ENCODE measurements at regions not wholly inside any gene's neighbourhood (a gene's known extent, or its start where the extent isn't known, plus 50 kb on each side); places are given as distances from the start of the nearest gene placed in this dataset.

DNA sequence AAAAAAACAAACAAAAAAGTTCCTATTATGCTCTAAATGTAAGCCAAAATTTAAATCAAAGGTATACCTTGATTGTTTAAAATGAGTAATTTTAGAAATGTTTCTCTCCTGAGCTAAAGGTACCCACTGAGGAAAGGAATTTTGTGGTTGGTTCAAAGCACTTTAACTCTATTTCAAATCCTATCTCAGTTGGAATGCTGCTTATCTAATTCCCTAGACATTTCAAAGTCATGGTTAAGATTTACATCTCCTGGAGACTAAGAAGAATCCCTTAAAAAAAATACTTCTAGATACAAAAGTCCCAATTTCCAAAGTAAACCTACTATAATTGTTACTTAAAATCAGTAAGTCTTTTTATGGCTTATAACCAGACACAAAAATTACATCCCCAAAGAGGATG, 830.7 kb downstream of the GRID1 start:
- H3K4me3 ChIP-seq (ENCODE audit: low read depth, low read length): no peak overlapping the region
- no peak for TF ChIP-seq CTCF (IDR thresholded peaks at IDR 0.05; ENCODE audit: insufficient read depth, low read length, missing control alignments)
- CTCF ChIA-PET: no interaction called here
- POLR2A ChIA-PET: no interaction called here
- DNase-seq (ENCODE audit: low read depth, low spot score): no peak

GRCh38 chr10:85537561-85537960, 829.0 kb downstream of the GRID1 start:
- ChIA-PET POLR2A (no interaction called here), CTCF (no interaction called here)
- TF ChIP-seq CTCF (IDR thresholded peaks at IDR 0.05; ENCODE audit: insufficient read depth, low read length, missing control alignments): no peak
- no peak overlapping the region for H3K4me3 ChIP-seq (ENCODE audit: low read depth, low read length)
- DNase-seq (ENCODE audit: low read depth, low spot score): no peak

DNA sequence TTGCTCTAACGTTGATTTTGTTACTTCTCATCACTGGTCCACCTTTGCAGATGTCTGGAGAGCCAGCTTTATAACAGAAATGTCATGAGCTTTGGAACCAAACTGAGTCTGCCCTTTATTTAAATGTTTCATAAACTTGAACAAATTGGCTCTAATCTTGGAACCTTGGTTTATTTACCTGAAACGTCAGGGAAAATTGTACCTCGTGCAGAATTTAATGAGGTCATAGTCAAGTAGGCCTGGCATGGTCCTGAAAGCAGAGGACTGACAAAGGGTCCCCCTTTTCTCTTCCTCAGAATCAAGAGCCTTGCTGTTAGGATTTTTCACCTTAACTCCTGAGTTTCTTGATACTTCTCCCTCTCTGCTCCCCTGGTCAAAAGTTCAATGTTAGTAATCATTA, 828.0 kb downstream of the GRID1 start:
- no peak overlapping the region for H3K4me3 ChIP-seq (ENCODE audit: low read depth, low read length)
- no peak for TF ChIP-seq CTCF (IDR thresholded peaks at IDR 0.05; ENCODE audit: insufficient read depth, low read length, missing control alignments)
- ChIA-PET CTCF (no interaction called here), POLR2A (no interaction called here)
- no peak for DNase-seq (ENCODE audit: low read depth, low spot score)

- ChIA-PET CTCF (no interaction called here), POLR2A (no interaction called here)
- no peak overlapping the region for H3K4me3 ChIP-seq (ENCODE audit: low read depth, low read length)
- TF ChIP-seq CTCF (IDR thresholded peaks at IDR 0.05; ENCODE audit: insufficient read depth, low read length, missing control alignments): no peak
- DNase-seq (ENCODE audit: low read depth, low spot score): no peak
Measured at GRCh38 chr10:85542152-85542551, 824.4 kb downstream of the GRID1 start.

DNA sequence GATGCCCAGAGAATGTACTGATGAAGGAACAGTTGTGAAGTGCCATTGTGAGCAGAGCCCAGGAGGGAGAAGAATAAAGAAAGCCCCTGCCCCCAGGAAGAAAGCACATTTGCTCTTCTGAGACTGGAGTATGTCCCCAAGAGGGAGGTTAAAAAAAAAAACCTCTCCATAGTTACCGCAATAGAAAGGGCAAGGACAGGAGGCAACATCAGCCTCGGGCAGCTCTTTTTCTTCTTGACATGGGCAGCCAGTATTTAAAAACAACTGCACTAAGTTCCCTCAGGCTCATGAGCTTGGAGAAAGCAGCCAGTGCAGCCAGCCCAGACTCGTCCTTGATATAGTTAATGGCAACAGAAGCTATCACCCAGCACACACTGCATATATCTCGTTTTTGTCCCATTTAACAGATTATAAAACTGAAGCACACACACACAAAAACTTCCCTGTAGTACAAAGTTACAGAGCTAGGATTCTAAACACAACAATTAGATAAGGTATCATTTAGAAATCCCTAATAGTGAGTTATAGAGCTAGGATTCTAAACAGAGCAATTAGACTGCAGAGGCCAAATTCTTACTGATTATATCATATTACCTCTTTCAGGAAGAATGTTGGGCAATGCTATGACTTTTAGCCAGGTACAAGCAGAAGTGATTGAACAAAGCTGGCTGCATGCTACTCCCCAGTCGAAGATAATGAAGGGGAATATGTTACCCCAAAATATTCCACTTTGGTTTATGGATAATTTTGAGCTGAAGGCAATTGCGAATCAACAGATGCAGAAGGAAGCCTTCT, 823.5 kb downstream of the GRID1 start:
- no peak overlapping the region for H3K4me3 ChIP-seq (ENCODE audit: low read depth, low read length)
- POLR2A ChIA-PET: no interaction called here
- CTCF ChIA-PET: no interaction called here
- DNase-seq (ENCODE audit: low read depth, low spot score): no peak
- no peak for TF ChIP-seq CTCF (IDR thresholded peaks at IDR 0.05; ENCODE audit: insufficient read depth, low read length, missing control alignments)

DNA sequence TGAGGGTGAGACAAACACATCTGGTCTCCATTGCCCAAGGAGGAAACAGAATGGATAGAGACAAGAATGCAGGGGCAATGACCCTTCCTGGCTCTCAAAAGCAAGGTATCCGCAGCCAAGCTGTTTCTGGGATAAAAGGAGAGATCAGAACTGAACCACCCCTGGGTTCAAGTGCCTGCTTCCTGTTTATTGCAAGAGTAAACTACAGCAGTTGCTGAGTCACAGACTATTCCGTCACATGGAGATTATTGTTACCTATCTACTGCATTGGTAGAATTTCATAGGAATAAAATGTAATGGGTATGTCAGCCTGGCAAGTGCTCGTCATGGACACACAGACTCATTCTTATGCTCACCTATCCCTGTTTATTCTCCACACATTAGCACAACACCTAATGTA, 821.6 kb downstream of the GRID1 start:
- no peak for DNase-seq (ENCODE audit: low read depth, low spot score)
- ChIA-PET POLR2A (no interaction called here), CTCF (no interaction called here)
- H3K4me3 ChIP-seq (ENCODE audit: low read depth, low read length): no peak overlapping the region
- TF ChIP-seq CTCF (IDR thresholded peaks at IDR 0.05; ENCODE audit: insufficient read depth, low read length, missing control alignments): no peak

All from AG04449 (cell line).